Hypothalamus (tissue), 51 donors: ENCODE measurements at regions not wholly inside any gene's neighbourhood (a gene's known extent, or its start where the extent isn't known, plus 50 kb on each side); places are given as distances from the start of the nearest gene placed in this dataset.
A peak's percentile ranks its signal among the peaks of the same experiment; 100 is the strongest.

Experiments
- DNase-seq, 51 donors: peaks; one replicate each; lab custom pipeline; 2025; lab: John Stamatoyannopoulos, UW

- DNase-seq = no peak
These were observed 160.2 kb downstream of the CYYR1 start for GRCh38 chr21:26412885-26413284.

GRCh38 chr21:26409735-26410134 is 163.4 kb downstream of the CYYR1 start:
- DNase-seq = no peak

- DNase-seq = no peak
These were observed 164.6 kb downstream of the CYYR1 start for GRCh38 chr21:26408511-26408910.

GRCh38 chr21:26406526-26406925 is 166.6 kb downstream of the CYYR1 start:
- DNase-seq = no peak

- no peak for DNase-seq
These were observed 167.2 kb downstream of the CYYR1 start for GRCh38 chr21:26405735-26406361.

GRCh38 chr21:26405071-26405470 is 168.0 kb downstream of the CYYR1 start:
- DNase-seq = no peak

- DNase-seq = no peak
These were observed 168.8 kb downstream of the CYYR1 start for GRCh38 chr21:26404288-26404687.

- no peak for DNase-seq
These were observed 169.8 kb downstream of the CYYR1 start for GRCh38 chr21:26403321-26403720.

GRCh38 chr21:26397545-26397944 is 175.5 kb downstream of the CYYR1 start:
- no peak for DNase-seq

- no peak for DNase-seq
These were observed 178.7 kb downstream of the CYYR1 start for GRCh38 chr21:26394341-26394740.

- DNase-seq = peak in 1 of 51 donors; percentile 23
These were observed 181.9 kb downstream of the CYYR1 start for GRCh38 chr21:26391166-26391565.

- peak in 1 of 51 donors; percentile 10 for DNase-seq
These were observed 183.0 kb downstream of the CYYR1 start for GRCh38 chr21:26389971-26390641.

GRCh38 chr21:26388731-26389231 is 184.3 kb downstream of the CYYR1 start:
- DNase-seq = no peak

- DNase-seq = no peak
These were observed 187.4 kb downstream of the CYYR1 start for GRCh38 chr21:26385721-26386120.

- DNase-seq = no peak
These were observed 193.5 kb downstream of the CYYR1 start for GRCh38 chr21:26379561-26379960.

GRCh38 chr21:26377111-26377694 is 195.9 kb downstream of the CYYR1 start:
- no peak for DNase-seq

- no peak for DNase-seq
These were observed 198.3 kb downstream of the CYYR1 start for GRCh38 chr21:26374817-26375216.

GRCh38 chr21:26368591-26369320 is 198.2 kb upstream of the APP start:
- DNase-seq = peak in 3 of 51 donors; percentile 0 to 16 (median 4)

GRCh38 chr21:26366781-26367180 is 196.2 kb upstream of the APP start:
- DNase-seq = no peak

GRCh38 chr21:26365849-26366248 is 195.3 kb upstream of the APP start:
- no peak for DNase-seq

- no peak for DNase-seq
These were observed 181.1 kb upstream of the APP start for GRCh38 chr21:26351661-26352060.
